ENCODE measurements at regions not wholly inside any gene's neighbourhood (a gene's known extent, or its start where the extent isn't known, plus 50 kb on each side); places are given as distances from the start of the nearest gene placed in this dataset.

- Histone ChIP-seq H2AFZ (ENCODE audit: low read depth, low read length) (no peak overlapping the region), H3K27me3 (ENCODE audit: insufficient read depth, low read depth, low read length) (no peaks in the 10 kb centered on the region), H4K20me1 (ENCODE audit: insufficient read depth) (no peaks in the 10 kb centered on the region), H3K9ac (ENCODE audit: low read length) (no peak overlapping the region), H3K9me3 (ENCODE audit: low read length) (no peaks in the 10 kb centered on the region), H3K27ac (ENCODE audit: low read length) (no peak overlapping the region), H3K36me3 (ENCODE audit: insufficient read depth, low read length) (no peaks in the 10 kb centered on the region), H3F3A (ENCODE audit: insufficient read depth, low read length, poor library complexity, severe bottlenecking) (no peaks in the 10 kb centered on the region), H3K4me2 (ENCODE audit: low read length) (no peak overlapping the region), H3K79me2 (replicated peaks; ENCODE audit: insufficient read depth, low read length) (no peaks in the 10 kb centered on the region), H3K4me3 (ENCODE audit: low read length) (no peak overlapping the region), H3K9me2 (ENCODE audit: insufficient read depth, low read length) (no peaks in the 10 kb centered on the region)
- TF ChIP-seq CTCF (IDR thresholded peaks at IDR 0.05; ENCODE audit: poor library complexity, severe bottlenecking) (no peak), MXI1 (conservative IDR thresholded peaks at IDR 0.05; ENCODE audit: poor library complexity, severe bottlenecking) (no peak), EP300 (conservative IDR thresholded peaks at IDR 0.05; ENCODE audit: poor library complexity, severe bottlenecking) (no peak), SMC3 (conservative IDR thresholded peaks at IDR 0.05; ENCODE audit: poor library complexity) (no peak), REST (IDR thresholded peaks at IDR 0.05; ENCODE audit: borderline replicate concordance) (no peak), EZH2 (IDR thresholded peaks at IDR 0.05; ENCODE audit: borderline replicate concordance, insufficient read depth, low read length, poor library complexity, severe bottlenecking) (no peak)
Observed at GRCh38 chr9:106712279-106712678, 150.7 kb upstream of the ZNF462 start.

- Histone ChIP-seq H3K9ac (ENCODE audit: low read length) (no peak overlapping the region), H3K9me2 (ENCODE audit: insufficient read depth, low read length) (no peaks in the 10 kb centered on the region), H3K27me3 (ENCODE audit: insufficient read depth, low read depth, low read length) (no peaks in the 10 kb centered on the region), H3K4me3 (ENCODE audit: low read length) (no peak overlapping the region), H3F3A (ENCODE audit: insufficient read depth, low read length, poor library complexity, severe bottlenecking) (no peaks in the 10 kb centered on the region), H2AFZ (ENCODE audit: low read depth, low read length) (no peak overlapping the region), H3K36me3 (ENCODE audit: insufficient read depth, low read length) (no peaks in the 10 kb centered on the region), H3K27ac (ENCODE audit: low read length) (no peak overlapping the region), H3K9me3 (ENCODE audit: low read length) (no peaks in the 10 kb centered on the region), H3K4me2 (ENCODE audit: low read length) (no peak overlapping the region), H3K79me2 (replicated peaks; ENCODE audit: insufficient read depth, low read length) (no peaks in the 10 kb centered on the region), H4K20me1 (ENCODE audit: insufficient read depth) (no peaks in the 10 kb centered on the region)
- TF ChIP-seq SMC3 (conservative IDR thresholded peaks at IDR 0.05; ENCODE audit: poor library complexity), result no peak
- no peak for TF ChIP-seq EP300 (conservative IDR thresholded peaks at IDR 0.05; ENCODE audit: poor library complexity, severe bottlenecking)
- no peak for TF ChIP-seq REST (IDR thresholded peaks at IDR 0.05; ENCODE audit: borderline replicate concordance)
- no peak for TF ChIP-seq RAD21 (conservative IDR thresholded peaks at IDR 0.05)
Observed at GRCh38 chr9:106713206-106713605, 149.8 kb upstream of the ZNF462 start.

Measured in neural cell (in vitro differentiated cells).